ENCODE measurements at regions not wholly inside any gene's neighbourhood (a gene's known extent, or its start where the extent isn't known, plus 50 kb on each side); places are given as distances from the start of the nearest gene placed in this dataset.

DNA sequence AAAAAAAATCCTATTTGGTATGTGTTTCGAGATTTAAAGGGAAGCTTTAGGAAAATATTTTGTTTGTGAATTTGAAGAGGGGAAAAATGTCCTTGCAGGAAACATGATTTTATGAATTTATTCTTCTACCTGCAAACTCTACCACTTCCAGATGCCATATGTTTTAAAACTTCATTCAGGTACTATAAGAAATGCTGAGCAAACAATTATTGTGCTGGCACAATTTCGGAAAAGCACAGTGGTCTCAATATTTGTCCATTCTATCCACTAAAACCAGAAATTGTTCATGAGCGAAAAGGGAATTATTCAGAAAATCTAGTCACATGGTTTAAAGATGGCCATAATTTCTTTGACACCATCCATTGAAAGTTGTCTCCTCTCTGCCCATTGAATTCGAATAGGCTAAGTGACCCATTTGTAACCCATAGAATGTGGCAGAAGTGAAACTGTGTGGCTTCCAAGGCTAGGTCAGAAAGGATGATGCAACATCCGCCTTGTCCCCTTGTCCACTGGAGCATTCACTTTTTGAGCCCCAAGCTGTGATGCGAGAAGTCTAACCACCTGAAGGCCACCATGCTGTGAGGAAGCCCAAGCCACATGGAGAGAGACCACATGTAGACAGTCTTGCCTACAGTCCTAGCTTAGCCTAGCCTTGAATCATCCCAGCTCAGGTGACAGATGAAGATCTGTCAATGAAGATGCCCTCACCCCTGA, 189.8 kb upstream of the PRKCQ start:
- DNase-seq (ENCODE audit: low read depth) = no peak

- no peak for DNase-seq (ENCODE audit: low read depth)
These were observed 186.2 kb upstream of the PRKCQ start for GRCh38 chr10:6766131-6766801.

DNA sequence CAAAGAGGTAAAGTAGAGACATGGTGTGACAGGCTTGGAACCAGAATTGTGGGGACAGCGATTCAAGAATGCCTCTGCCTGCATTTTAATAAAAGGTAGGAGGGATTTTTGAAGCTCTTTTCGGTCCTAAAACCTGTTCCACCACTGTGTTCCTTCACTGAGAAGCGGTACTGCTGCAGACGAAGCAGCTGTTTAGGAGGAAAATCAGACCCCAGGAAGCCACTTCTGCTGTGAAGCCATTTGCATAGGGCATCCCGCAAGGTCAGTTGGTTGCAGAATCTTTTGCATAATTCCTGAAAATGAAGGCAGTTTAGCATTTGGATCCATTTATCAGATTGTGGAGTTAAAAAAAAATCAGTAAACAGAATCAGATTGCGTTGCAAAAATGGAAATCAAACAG, 183.3 kb upstream of the PRKCQ start:
- DNase-seq (ENCODE audit: low read depth) = no peak

DNA sequence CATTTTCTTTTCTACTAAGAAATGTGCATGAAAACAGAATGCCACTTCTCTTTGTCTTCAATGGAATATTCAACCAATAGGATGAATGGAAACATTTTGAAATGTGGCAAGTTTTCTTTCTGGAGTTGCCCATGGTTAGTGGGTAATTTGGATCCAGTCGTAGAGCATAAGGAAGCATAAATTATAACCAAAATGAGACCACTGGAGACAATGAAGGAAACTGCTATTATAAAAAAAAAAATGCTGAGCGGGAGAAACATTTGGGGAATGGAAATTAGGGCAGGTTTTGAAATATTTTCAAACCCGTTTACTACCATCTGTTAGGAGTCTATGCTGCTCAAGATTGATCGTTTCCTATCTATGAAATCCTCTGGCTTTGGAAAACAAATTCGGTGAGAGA, 182.9 kb upstream of the PRKCQ start:
- DNase-seq (ENCODE audit: low read depth) = no peak

DNA sequence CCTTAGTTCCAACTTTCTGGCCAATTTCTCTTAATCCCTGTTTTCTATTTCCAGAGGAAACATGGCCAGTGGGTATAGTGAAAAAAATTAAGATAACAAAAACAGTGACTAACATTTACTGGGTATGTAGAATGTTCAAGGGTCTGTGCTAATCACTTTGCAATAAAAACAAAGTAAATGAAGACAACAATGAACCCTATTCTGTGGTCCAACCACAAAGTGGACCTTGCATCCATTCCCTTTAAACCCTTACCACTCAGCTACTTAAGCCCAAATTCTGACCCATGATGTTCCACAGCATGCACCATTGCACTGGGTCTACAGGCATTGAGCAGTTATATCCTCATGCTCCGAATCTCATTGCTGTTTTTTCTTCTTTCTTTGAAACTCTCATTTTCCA, 179.9 kb upstream of the PRKCQ start:
- DNase-seq (ENCODE audit: low read depth) = no peak

GRCh38 chr10:6757158-6757557, 177.1 kb upstream of the PRKCQ start:
- DNase-seq (ENCODE audit: low read depth) = no peak

- DNase-seq (ENCODE audit: low read depth) = no peak
These were observed 176.6 kb upstream of the PRKCQ start for GRCh38 chr10:6756716-6757115.

DNA sequence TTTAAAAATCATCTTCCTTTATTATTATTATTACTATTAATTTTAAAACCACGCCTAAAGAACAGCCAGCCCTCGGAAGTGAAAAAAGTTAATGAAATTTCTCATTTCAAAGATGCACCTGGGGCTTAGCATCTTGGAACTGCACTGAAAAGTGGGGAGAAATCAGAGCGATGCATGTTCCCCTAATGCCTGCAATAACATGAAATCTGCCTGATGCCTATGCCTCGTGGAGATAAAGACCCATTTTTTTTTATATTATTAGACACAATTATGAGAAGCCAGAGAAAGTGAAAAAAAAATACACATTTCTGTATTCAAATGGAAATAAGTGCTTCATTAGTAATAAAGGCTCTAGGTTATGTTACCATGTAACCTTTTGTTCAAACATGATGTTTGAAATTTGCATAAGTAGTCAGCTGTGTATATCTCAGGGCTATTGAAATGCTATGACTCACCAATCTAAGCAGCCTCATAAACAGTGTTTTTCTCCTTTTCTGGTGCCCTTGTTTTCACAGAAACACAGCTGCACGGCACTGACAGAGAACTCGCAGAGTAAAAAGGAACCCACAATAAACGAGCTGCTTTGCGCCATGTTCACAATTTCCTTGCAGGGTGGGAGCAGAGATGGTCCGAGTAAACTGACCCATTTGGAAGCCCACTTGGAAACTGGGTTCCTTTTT, 175.8 kb upstream of the PRKCQ start:
- no peak for DNase-seq (ENCODE audit: low read depth)

DNA sequence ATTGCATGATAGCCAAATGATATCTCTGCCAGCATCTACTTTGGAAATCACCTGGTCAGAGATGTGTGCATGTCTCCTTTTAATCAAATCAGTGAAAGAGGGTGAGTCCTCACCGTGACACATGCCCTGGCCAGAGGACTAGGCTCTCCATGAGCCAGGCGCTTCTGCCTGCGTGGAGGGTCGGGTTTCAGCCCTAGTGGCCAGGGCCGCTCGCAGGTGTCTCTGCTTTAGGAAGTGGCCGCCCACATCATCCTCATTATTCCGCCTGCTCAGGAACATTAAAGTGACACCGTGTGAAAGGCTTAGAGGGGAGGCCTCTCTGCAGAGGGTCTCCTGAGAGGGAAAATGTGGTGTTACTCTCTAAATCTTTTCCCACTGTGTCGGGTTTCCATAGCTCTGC, 173.6 kb upstream of the PRKCQ start:
- no peak for DNase-seq (ENCODE audit: low read depth)

DNA sequence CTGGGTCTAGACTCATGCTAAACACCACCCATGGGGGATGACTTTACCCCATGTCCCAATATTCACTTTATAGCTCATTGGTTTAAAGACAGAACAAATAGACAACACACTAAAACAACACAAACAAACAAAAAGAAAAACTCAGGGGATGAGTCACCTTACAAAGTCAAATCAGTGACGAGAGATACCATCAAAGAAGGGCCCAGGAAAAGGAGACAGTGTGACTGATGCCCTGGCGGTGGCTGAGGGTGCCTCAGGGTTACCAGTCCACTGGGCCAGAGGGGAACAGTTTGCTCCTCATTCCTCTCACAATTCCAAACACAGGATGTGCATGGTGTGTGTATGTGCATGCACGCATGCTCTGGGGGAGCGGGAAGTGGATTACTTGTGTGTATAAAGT, 171.3 kb upstream of the PRKCQ start:
- DNase-seq (ENCODE audit: low read depth) = no peak

- DNase-seq (ENCODE audit: low read depth) = no peak
These were observed 169.0 kb upstream of the PRKCQ start for GRCh38 chr10:6748981-6749635.

DNA sequence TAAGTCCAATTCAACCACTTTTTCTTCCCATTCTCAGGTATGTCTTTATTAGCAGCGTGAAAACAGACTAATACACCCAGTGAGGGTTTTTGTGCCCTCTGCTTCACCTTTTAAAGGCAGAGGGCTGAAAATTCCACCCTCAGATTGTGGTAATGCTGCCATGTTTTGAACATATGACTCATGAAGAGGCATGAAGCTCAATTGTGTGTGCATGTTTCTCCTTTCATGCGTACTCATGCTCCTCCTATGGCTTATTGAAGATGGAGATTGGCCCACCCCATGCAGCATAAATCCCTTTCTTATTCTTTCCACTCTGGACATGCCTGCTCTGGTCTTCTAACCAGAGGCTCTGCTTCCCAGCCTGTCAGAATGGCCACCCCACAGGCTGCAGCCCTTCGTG, 168.0 kb upstream of the PRKCQ start:
- DNase-seq (ENCODE audit: low read depth) = no peak

GRCh38 chr10:6746782-6747181, 166.7 kb upstream of the PRKCQ start:
- no peak for DNase-seq (ENCODE audit: low read depth)

DNA sequence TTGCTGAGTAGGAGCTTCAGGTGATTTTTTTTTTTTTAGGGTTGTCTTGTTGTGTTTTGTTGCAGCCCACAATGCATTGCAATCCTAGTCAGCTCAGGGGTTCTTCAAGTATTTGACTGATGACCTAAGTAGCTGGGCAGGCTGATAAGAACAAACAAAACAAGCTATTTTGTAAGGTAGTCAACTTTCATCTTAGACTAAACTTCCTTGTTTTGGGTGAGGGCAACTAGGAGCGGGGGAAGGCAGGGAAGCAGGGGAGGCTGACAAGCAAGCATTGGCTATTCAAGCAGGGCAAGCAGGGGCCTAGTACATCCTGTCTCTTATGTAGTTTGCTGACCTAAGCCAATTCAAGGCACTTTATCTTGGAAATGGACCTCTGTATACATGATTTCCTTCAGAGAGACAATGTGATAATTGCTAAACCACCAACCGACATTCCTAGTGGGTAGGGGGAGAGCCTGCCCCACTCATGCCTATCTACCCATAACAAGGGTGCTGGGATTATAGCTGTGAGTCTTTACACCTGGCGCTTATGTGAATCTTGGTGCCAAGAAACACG, 163.3 kb upstream of the PRKCQ start:
- no peak for DNase-seq (ENCODE audit: low read depth)

GRCh38 chr10:6741541-6741941, 161.5 kb upstream of the PRKCQ start:
- no peak for DNase-seq (ENCODE audit: low read depth)

DNA sequence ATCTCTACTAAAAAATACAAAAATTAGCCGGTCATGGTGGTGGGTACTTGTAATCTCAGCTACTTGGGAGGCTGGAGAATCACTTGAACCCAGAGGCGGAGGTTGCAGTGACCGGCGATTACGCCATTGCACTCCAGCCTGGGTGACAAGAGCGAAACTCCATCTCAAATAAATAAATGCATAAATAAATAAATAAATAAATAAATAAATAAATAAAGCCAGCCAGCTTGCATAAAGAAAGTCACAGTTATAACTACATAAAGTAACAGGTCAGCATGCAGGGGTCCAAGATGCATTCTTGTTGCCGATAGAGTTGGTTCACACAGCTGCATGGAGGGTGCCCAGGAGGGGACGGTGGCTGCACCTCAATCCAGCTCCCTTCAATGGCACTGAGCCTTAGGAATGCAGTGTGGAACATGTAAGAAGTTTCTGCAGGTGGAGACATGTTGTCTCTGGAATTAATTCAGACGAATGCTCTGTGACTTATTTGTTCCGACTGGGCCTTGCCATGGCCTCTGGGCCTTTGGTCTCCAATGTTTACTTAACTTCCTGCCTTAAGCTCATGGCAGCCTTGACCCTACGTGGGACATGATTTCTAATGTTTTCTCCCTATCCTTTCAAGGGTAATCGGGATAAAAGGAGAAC, 159.6 kb upstream of the PRKCQ start:
- no peak for DNase-seq (ENCODE audit: low read depth)

DNA sequence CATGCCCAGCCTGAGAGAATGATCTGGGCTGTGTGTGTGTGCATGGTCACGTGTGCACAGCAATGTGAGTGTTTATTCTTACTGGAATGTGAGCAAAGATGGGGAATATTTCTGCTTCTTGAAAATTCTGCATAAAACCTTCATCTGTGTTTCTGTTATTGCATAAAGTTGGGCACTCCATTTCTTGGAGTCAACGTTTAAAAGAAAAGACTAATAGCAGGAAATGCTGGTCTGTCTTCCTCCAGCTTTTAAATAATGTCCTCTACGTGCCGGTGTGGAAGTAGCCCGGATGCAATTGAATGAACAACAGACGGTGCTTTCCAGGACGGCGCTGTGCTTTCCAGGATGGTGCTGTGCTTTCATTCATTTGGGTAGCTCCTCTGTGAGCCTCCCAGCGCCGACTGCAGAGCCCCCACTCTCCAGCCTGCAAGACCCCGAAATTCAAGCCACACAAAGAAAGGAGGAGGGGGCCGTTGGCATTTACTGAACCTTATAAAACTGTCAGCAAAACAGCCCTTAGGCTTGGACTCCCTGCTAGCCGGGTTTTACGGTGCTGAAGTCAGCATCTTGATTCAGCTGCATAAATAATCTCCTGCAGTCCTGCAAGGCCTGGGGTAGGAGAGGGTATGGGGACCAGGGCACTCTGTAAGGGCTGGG, 158.2 kb upstream of the PRKCQ start:
- DNase-seq (ENCODE audit: low read depth) = no peak

DNA sequence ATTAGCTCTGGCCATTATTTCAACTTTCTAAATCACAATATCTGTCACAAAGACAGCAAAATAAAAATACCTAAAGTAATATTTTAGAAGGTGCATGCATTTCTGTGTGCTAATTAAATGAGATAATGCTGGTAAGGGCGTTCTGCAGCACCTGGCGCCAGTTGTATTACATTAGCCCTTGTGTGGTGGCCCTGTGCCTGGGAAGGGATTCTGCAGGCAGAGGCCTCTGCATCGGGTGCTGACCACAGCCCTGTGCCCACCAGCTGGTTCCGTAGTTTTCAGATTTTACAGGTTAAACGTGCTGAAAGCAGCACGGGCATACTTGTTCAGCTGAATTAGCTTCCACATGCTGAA, 157.7 kb upstream of the PRKCQ start:
- no peak for DNase-seq (ENCODE audit: low read depth)

DNA sequence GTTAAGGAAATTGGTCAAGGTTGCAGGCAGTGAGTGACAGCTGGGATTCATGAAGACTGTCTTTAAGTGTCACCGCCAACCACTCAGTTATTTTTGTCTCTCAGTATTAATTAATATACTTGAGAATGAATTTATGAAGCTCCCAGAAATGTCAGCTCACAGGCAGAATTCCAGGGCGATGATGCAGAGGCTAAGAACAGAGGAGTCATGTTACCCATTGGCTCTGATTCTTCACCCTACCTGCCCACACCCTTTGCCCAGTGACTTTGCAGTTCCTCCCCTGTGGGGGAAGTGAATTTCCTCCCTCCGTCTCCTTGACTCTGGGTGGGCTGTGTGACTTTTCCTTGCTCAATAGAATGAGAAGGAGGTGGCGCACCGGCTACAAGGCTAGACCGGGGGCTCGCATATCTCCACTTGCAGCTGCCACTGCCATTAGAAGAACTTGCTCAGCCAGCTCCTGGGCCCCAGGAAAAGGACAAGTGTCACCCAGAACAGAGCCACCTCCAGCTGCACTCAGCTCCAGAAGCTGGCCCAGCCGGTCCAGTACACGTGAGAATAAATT, 157.1 kb upstream of the PRKCQ start:
- no peak for DNase-seq (ENCODE audit: low read depth)

GRCh38 chr10:6734286-6734685, 154.2 kb upstream of the PRKCQ start:
- no peak for DNase-seq (ENCODE audit: low read depth)

DNA sequence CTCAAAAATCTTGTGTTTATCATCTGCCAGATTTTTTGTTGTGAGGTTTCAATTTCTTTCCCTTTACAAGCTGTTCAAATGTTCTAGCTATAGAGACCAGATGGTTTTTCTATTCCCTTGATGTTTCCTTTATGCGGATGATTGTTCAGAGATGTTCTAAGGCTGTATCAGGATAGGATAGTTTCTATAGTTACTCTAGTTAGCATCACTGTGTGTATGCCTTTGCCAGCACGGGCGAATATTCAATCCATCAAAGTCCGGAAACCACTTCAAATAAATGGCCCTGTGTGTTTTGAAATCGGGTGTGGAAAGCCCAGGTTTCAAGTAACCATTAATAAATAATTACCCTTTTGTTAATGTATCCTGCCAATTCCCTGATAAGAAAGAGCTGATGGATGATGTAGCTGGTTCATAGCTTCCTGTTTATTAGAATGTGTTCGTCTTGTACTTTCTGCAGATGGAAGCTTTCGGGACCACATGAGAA, 149.8 kb upstream of the PRKCQ start:
- no peak for DNase-seq (ENCODE audit: low read depth)
